Upper lobe of left lung (tissue), 4 donors: ENCODE measurements at regions not wholly inside any gene's neighbourhood (a gene's known extent, or its start where the extent isn't known, plus 50 kb on each side); places are given as distances from the start of the nearest gene placed in this dataset.

Experiments
- CTCF ChIP-seq, 6 experiments: fragments of 450-650 bp in 4 of 6; fragments of 200-600 bp in 2 of 6; sonication (generic) in 2 of 6; IDR thresholded peaks; one replicate each; pipeline ENCODE4 v1.5.1; 2016 to 2019; ENCODE audit warnings: antibody characterized with exemption in 6 of 6
- EP300 ChIP-seq, 4 donors: sonication (generic); formaldehyde crosslinking; IDR thresholded peaks; one replicate each; pipeline ENCODE4 v1.5.1; 2017; ENCODE audit warnings: antibody characterized with exemption in 4 of 4, control low read depth in 2 of 4
- POLR2A ChIP-seq, 4 donors: fragments of 450-650 bp; IDR thresholded peaks; one replicate each; pipeline ENCODE4 v1.5.1; 2016 to 2017; ENCODE audit warnings: antibody characterized with exemption in 4 of 4, mild to moderate bottlenecking in 2 of 4
- POLR2AphosphoS5 ChIP-seq, 2 donors: sonication (generic); formaldehyde crosslinking; IDR thresholded peaks; one replicate each; pipeline ENCODE4 v1.5.1; 2017; ENCODE audit warnings: antibody characterized with exemption in 2 of 2

GRCh38 chr9:78830301-78830700 lies 533.4 kb downstream of the PSAT1 start:
- TF ChIP-seq CTCF (IDR thresholded peaks at IDR 0.05) (no peak), EP300 (IDR thresholded peaks at IDR 0.05) (no peak), POLR2AphosphoS5 (IDR thresholded peaks at IDR 0.05) (no peak), POLR2A (IDR thresholded peaks at IDR 0.05) (no peak)
